Heart left ventricle (tissue), 16 donors: ENCODE measurements at regions not wholly inside any gene's neighbourhood (a gene's known extent, or its start where the extent isn't known, plus 50 kb on each side); places are given as distances from the start of the nearest gene placed in this dataset.

Source experiments
- ATAC-seq, 4 donors: fragments of 200-7000 bp; cut with Tn5 transposase; one replicate each; pipeline ENCODE4 v1.9.1; 2020 to 2022; ENCODE audit warnings: moderate library complexity in 4 of 4, mild to moderate bottlenecking in 3 of 4, moderate number of reproducible peaks in 1 of 4
- DNase-seq, 5 donors: peaks; one replicate each; pipeline ENCODE4 v3.0.0-alpha.2; 2020
- H3K27ac ChIP-seq, 12 donors: fragments of 200-600 bp; sonication (generic) in 4 of 12; one replicate each; pipeline versions ENCODE4 v1.5.0 to v1.8.0; 2016 to 2022; ENCODE audit warnings: mild to moderate bottlenecking in 2 of 12
- H3K27me3 ChIP-seq, 9 donors: fragments of 200-600 bp; sonication (generic) in 2 of 9; one replicate each; pipeline versions ENCODE4 v1.5.1 to v1.8.0; 2016 to 2022; ENCODE audit warnings: mild to moderate bottlenecking in 3 of 9
- H3K36me3 ChIP-seq, 9 donors: fragments of 200-600 bp; sonication (generic) in 2 of 9; one replicate each; pipeline versions ENCODE4 v1.5.0 to v1.8.0; 2018 to 2022; ENCODE audit warnings: mild to moderate bottlenecking in 2 of 9
- H3K4me1 ChIP-seq, 12 donors: fragments of 200-600 bp; sonication (generic) in 4 of 12; one replicate each; pipeline versions ENCODE4 v1.5.0 to v1.8.0; 2016 to 2022; ENCODE audit warnings: mild to moderate bottlenecking in 3 of 12
- H3K4me3 ChIP-seq, 12 donors: fragments of 200-600 bp; sonication (generic) in 4 of 12; one replicate each; pipeline versions ENCODE4 v1.5.0 to v1.8.0; 2017 to 2022; ENCODE audit warnings: mild to moderate bottlenecking in 9 of 12, moderate library complexity in 4 of 12
- H3K9me3 ChIP-seq, 12 donors: fragments of 200-600 bp; sonication (generic) in 4 of 12; one replicate each; pipeline versions ENCODE4 v1.5.0 to v1.8.0; 2016 to 2022; ENCODE audit warnings: mild to moderate bottlenecking in 1 of 12
- CTCF ChIP-seq, 12 donors: fragments of 200-600 bp; sonication (generic) in 4 of 12; IDR thresholded peaks; one replicate each; pipeline versions ENCODE4 v1.5.0 to v1.8.0; 2018 to 2022; ENCODE audit warnings: antibody characterized with exemption in 12 of 12, mild to moderate bottlenecking in 5 of 12
- POLR2A ChIP-seq, 2 donors: fragments of 450-650 bp; IDR thresholded peaks; one replicate each; pipeline ENCODE4 v1.6.1; 2017; ENCODE audit warnings: antibody characterized with exemption in 2 of 2, mild to moderate bottlenecking in 2 of 2, moderate library complexity in 2 of 2
- WGBS, 4 donors: extraction: QIAGEN DNeasy Blood & Tissue Kit in 2 of 4; methylation state at CpG; one replicate each; pipeline versions ENCODE4 v1.1.5 to v1.1.7; 2013 to 2018; 5-methylcytosine and 5-hydroxymethylcytosine counted together
- intact Hi-C, 10 donors: fragments of 100-400 bp; cut with DNase I; formaldehyde crosslinking; loops; one replicate each; pipeline versions ENCODE4 v1.11.1 to v1.14.2; 2022
- donor health status: ischemic (EF 13 %, LVEDD 7.1; RV severe dilation, severe dysfunction).
- donor health status: healthy with polysubstance abuse.
- donor health status: DM: no; HTN: yes; CAD: no.
- donor health status: DM: no; HTN: no; CAD: no.
- donor health status: ischemic (EF 25% LVEDD 6.9; RV normal size, moderate dysfunction).
- donor health status: ischemic (EF 25% LVEDD 5.7; RV mildly dilated, moderate dysfunction).
- donor health status: healthy.
- donor health status: DM: yes; HTN: yes; CAD: no.
- donor health status: ischemic (EF 35%, LVEDD 5.7; RV mildly dilated, moderate dysfunction).
- donor health status: nonischemic (EF 11% LVEDD 7.7; RV severe dilation, severe dysfunction).
- donor health status: DM: yes; HTN: yes; CAD: no.
- donor health status: PGD.
- donor health status: ischemic (EF 29% LVEDD 5.4; RV normal size, mild dysfunction).
- donor health status: nonischemic (EF 23%, LVEDD 6.1; RV moderate dilation, normal function).

GRCh38 chr1:105686026-105686425, 1370.4 kb upstream of the PRMT6 start:
- WGBS, 4 donors, result 59 to 72% (median 62%) methylated on average over 3 of the region's 3 CpGs
- no peaks in the 10 kb centered on the region for H3K36me3 ChIP-seq
- H3K4me1 ChIP-seq, result no peaks in the 10 kb centered on the region
- intact Hi-C loops, result no loop called here
- H3K4me3 ChIP-seq, result no peak overlapping the region
- no peaks in the 10 kb centered on the region for H3K27me3 ChIP-seq
- peaks cover 0 to 11% (median 0%) of the 10 kb centered on the region in 12 donors for H3K9me3 ChIP-seq
- no peak overlapping the region for H3K27ac ChIP-seq
- ATAC-seq, result no peak
- no peak for DNase-seq
- no peak for TF ChIP-seq CTCF (IDR thresholded peaks at IDR 0.05)
- no peak for TF ChIP-seq POLR2A (IDR thresholded peaks at IDR 0.05)

- H3K27ac ChIP-seq, result no peak overlapping the region
- no peaks in the 10 kb centered on the region for H3K36me3 ChIP-seq
- no peak for ATAC-seq
- no peak for DNase-seq
- TF ChIP-seq POLR2A (IDR thresholded peaks at IDR 0.05) (no peak), CTCF (IDR thresholded peaks at IDR 0.05) (no peak)
- intact Hi-C loops, result no loop called here
- H3K27me3 ChIP-seq, result no peaks in the 10 kb centered on the region
- 78 to 87% (median 82%) methylated on average over 11 to 15 of the region's 15 CpGs for WGBS, 4 donors
- H3K4me1 ChIP-seq, result no peaks in the 10 kb centered on the region
- H3K9me3 ChIP-seq, result peaks cover 0 to 11% (median 0%) of the 10 kb centered on the region in 12 donors
- no peak overlapping the region for H3K4me3 ChIP-seq
Measured at GRCh38 chr1:105686874-105687690, 1369.4 kb upstream of the PRMT6 start.

- ATAC-seq, result no peak
- H3K27ac ChIP-seq, result no peak overlapping the region
- no peaks in the 10 kb centered on the region for H3K27me3 ChIP-seq
- intact Hi-C loops, result no loop called here
- peaks cover 0 to 3% (median 0%) of the 10 kb centered on the region in 12 donors for H3K9me3 ChIP-seq
- DNase-seq, result no peak
- no peaks in the 10 kb centered on the region for H3K4me1 ChIP-seq
- H3K4me3 ChIP-seq, result no peak overlapping the region
- WGBS, 4 donors, result 55 to 80% (median 66%) methylated on average over 2 of the region's 2 CpGs
- no peak for TF ChIP-seq CTCF (IDR thresholded peaks at IDR 0.05)
- no peak for TF ChIP-seq POLR2A (IDR thresholded peaks at IDR 0.05)
- no peaks in the 10 kb centered on the region for H3K36me3 ChIP-seq
Measured at GRCh38 chr1:105700723-105701122, 1355.8 kb upstream of the PRMT6 start.

GRCh38 chr1:105724286-105724685, 1332.2 kb upstream of the PRMT6 start:
- Histone ChIP-seq H3K9me3 (no peaks in the 10 kb centered on the region), H3K27ac (no peak overlapping the region), H3K27me3 (no peaks in the 10 kb centered on the region), H3K4me3 (no peak overlapping the region), H3K36me3 (no peaks in the 10 kb centered on the region), H3K4me1 (no peaks in the 10 kb centered on the region)
- no peak for ATAC-seq
- TF ChIP-seq CTCF (IDR thresholded peaks at IDR 0.05) (no peak), POLR2A (IDR thresholded peaks at IDR 0.05) (no peak)
- intact Hi-C loops, result no loop called here
- no peak for DNase-seq
- WGBS, 4 donors, result 43 to 70% (median 56%) methylated on average over 1 of the region's 1 CpG
